ENCODE measurements at regions not wholly inside any gene's neighbourhood (a gene's known extent, or its start where the extent isn't known, plus 50 kb on each side); places are given as distances from the start of the nearest gene placed in this dataset.

GRCh38 chr18:24913507-24914170 lies 438.3 kb downstream of the ZNF521 start:
- no peak overlapping the region for H3K4me2 ChIP-seq (ENCODE audit: insufficient read depth, low read length, poor library complexity, severe bottlenecking)
- no peaks in the 10 kb centered on the region for H3K9me3 ChIP-seq (replicated peaks in 1 of 2; ENCODE audit: control insufficient read depth in 2 of 2, insufficient read depth in 1 of 2, low read depth in 1 of 2, low read length in 2 of 2)
- H3K27ac ChIP-seq (replicated peaks; ENCODE audit: low read length): no peak overlapping the region
- no peaks in the 10 kb centered on the region for H3K36me3 ChIP-seq (replicated peaks in 1 of 2; ENCODE audit: control insufficient read depth in 2 of 2, insufficient read depth in 2 of 2, low read length in 2 of 2)
- H3K9ac ChIP-seq (ENCODE audit: low read depth, low read length, poor library complexity): no peak overlapping the region
- no peaks in the 10 kb centered on the region for H3K79me1 ChIP-seq (ENCODE audit: low read depth, low read length)
- no peak overlapping the region for H3K4ac ChIP-seq (ENCODE audit: low read length)
- WGBS, 2 donors (ENCODE audit: extremely low coverage in 2 of 2, insufficient read length in 2 of 2, insufficient replicate concordance in 1 of 2): no CpG with 5 or more reads among the region's 8 CpGs
- no peak overlapping the region for H4K91ac ChIP-seq (ENCODE audit: low read depth, low read length, poor library complexity)
- H2BK5ac ChIP-seq (ENCODE audit: low read length): no peak overlapping the region
- H3K18ac ChIP-seq (ENCODE audit: low read length): no peak overlapping the region
- no peak overlapping the region for H2AK5ac ChIP-seq (ENCODE audit: low read depth, low read length)
- H3K23ac ChIP-seq (ENCODE audit: low read depth, low read length, poor library complexity): no peak overlapping the region
- no peak overlapping the region for H3K14ac ChIP-seq (ENCODE audit: low read length)
- no peak overlapping the region for H2BK12ac ChIP-seq (ENCODE audit: low read length)
- H2BK15ac ChIP-seq (ENCODE audit: low read length): no peak overlapping the region
- peaks cover 9 to 12% of the 10 kb centered on the region in 2 donors for H3K4me1 ChIP-seq (ENCODE audit: control insufficient read depth in 2 of 2, insufficient read depth in 1 of 2, low read depth in 1 of 2, low read length in 2 of 2)
- no peak for DNase-seq (ENCODE audit: low spot score)
- H4K8ac ChIP-seq (ENCODE audit: low read depth, low read length): no peak overlapping the region
- H2AFZ ChIP-seq (ENCODE audit: low read length): peak overlapping the region; percentile 17
- no peaks in the 10 kb centered on the region for H3K27me3 ChIP-seq (ENCODE audit: control insufficient read depth in 3 of 3, insufficient read depth in 3 of 3, low read depth in 1 of 3, low read length in 3 of 3)
- H2BK120ac ChIP-seq (ENCODE audit: low read depth, low read length): no peak overlapping the region
- no peak overlapping the region for H3K4me3 ChIP-seq (ENCODE audit: low read length in 2 of 2)

GRCh38 chr18:24914171-24914525 lies 437.8 kb downstream of the ZNF521 start:
- H3K4me3 ChIP-seq (ENCODE audit: low read length in 2 of 2): no peak overlapping the region
- H2AK5ac ChIP-seq (ENCODE audit: low read depth, low read length): no peak overlapping the region
- no peaks in the 10 kb centered on the region for H3K79me1 ChIP-seq (ENCODE audit: low read depth, low read length)
- no peak overlapping the region for H3K27ac ChIP-seq (replicated peaks; ENCODE audit: low read length)
- H3K9me3 ChIP-seq (replicated peaks in 1 of 2; ENCODE audit: control insufficient read depth in 2 of 2, insufficient read depth in 1 of 2, low read depth in 1 of 2, low read length in 2 of 2): no peaks in the 10 kb centered on the region
- H3K4ac ChIP-seq (ENCODE audit: low read length): no peak overlapping the region
- H2AFZ ChIP-seq (ENCODE audit: low read length): peak overlapping the region; percentile 17
- H2BK12ac ChIP-seq (ENCODE audit: low read length): no peak overlapping the region
- no peak overlapping the region for H2BK5ac ChIP-seq (ENCODE audit: low read length)
- H3K36me3 ChIP-seq (replicated peaks in 1 of 2; ENCODE audit: control insufficient read depth in 2 of 2, insufficient read depth in 2 of 2, low read length in 2 of 2): no peaks in the 10 kb centered on the region
- WGBS, 2 donors (ENCODE audit: extremely low coverage in 2 of 2, insufficient read length in 2 of 2, insufficient replicate concordance in 1 of 2): no CpG with 5 or more reads among the region's 1 CpG
- H3K4me1 ChIP-seq (ENCODE audit: control insufficient read depth in 2 of 2, insufficient read depth in 1 of 2, low read depth in 1 of 2, low read length in 2 of 2): peaks cover 11 to 17% of the 10 kb centered on the region in 2 donors
- no peak overlapping the region for H3K18ac ChIP-seq (ENCODE audit: low read length)
- no peak for DNase-seq (ENCODE audit: low spot score)
- H2BK120ac ChIP-seq (ENCODE audit: low read depth, low read length): no peak overlapping the region
- H3K27me3 ChIP-seq (ENCODE audit: control insufficient read depth in 3 of 3, insufficient read depth in 3 of 3, low read depth in 1 of 3, low read length in 3 of 3): no peaks in the 10 kb centered on the region
- no peak overlapping the region for H4K91ac ChIP-seq (ENCODE audit: low read depth, low read length, poor library complexity)
- no peak overlapping the region for H3K9ac ChIP-seq (ENCODE audit: low read depth, low read length, poor library complexity)
- no peak overlapping the region for H3K14ac ChIP-seq (ENCODE audit: low read length)
- H2BK15ac ChIP-seq (ENCODE audit: low read length): no peak overlapping the region
- H4K8ac ChIP-seq (ENCODE audit: low read depth, low read length): no peak overlapping the region
- H3K23ac ChIP-seq (ENCODE audit: low read depth, low read length, poor library complexity): no peak overlapping the region
- no peak overlapping the region for H3K4me2 ChIP-seq (ENCODE audit: insufficient read depth, low read length, poor library complexity, severe bottlenecking)

GRCh38 chr18:24914685-24915084 lies 437.3 kb downstream of the ZNF521 start:
- H2AK5ac ChIP-seq (ENCODE audit: low read depth, low read length): no peak overlapping the region
- H4K91ac ChIP-seq (ENCODE audit: low read depth, low read length, poor library complexity): no peak overlapping the region
- no peaks in the 10 kb centered on the region for H3K36me3 ChIP-seq (replicated peaks in 1 of 2; ENCODE audit: control insufficient read depth in 2 of 2, insufficient read depth in 2 of 2, low read length in 2 of 2)
- peak overlapping the region; percentile 22 for H3K18ac ChIP-seq (ENCODE audit: low read length)
- no peak for DNase-seq (ENCODE audit: low spot score)
- H2BK12ac ChIP-seq (ENCODE audit: low read length): peak overlapping the region; percentile 1
- no peak overlapping the region for H2BK5ac ChIP-seq (ENCODE audit: low read length)
- no peak overlapping the region for H2BK15ac ChIP-seq (ENCODE audit: low read length)
- H3K79me1 ChIP-seq (ENCODE audit: low read depth, low read length): no peaks in the 10 kb centered on the region
- peaks cover 16 to 19% of the 10 kb centered on the region in 2 donors for H3K4me1 ChIP-seq (ENCODE audit: control insufficient read depth in 2 of 2, insufficient read depth in 1 of 2, low read depth in 1 of 2, low read length in 2 of 2)
- no peak overlapping the region for H3K4ac ChIP-seq (ENCODE audit: low read length)
- H2AFZ ChIP-seq (ENCODE audit: low read length): no peak overlapping the region
- no peak overlapping the region for H4K8ac ChIP-seq (ENCODE audit: low read depth, low read length)
- no peak overlapping the region for H3K4me3 ChIP-seq (ENCODE audit: low read length in 2 of 2)
- H2BK120ac ChIP-seq (ENCODE audit: low read depth, low read length): no peak overlapping the region
- WGBS, 2 donors (ENCODE audit: extremely low coverage in 2 of 2, insufficient read length in 2 of 2, insufficient replicate concordance in 1 of 2): no CpG with 5 or more reads among the region's 8 CpGs
- H3K27ac ChIP-seq (replicated peaks; ENCODE audit: low read length): no peak overlapping the region
- H3K9ac ChIP-seq (ENCODE audit: low read depth, low read length, poor library complexity): no peak overlapping the region
- H3K4me2 ChIP-seq (ENCODE audit: insufficient read depth, low read length, poor library complexity, severe bottlenecking): no peak overlapping the region
- H3K14ac ChIP-seq (ENCODE audit: low read length): peak overlapping the region; percentile 27
- no peaks in the 10 kb centered on the region for H3K9me3 ChIP-seq (replicated peaks in 1 of 2; ENCODE audit: control insufficient read depth in 2 of 2, insufficient read depth in 1 of 2, low read depth in 1 of 2, low read length in 2 of 2)
- no peaks in the 10 kb centered on the region for H3K27me3 ChIP-seq (ENCODE audit: control insufficient read depth in 3 of 3, insufficient read depth in 3 of 3, low read depth in 1 of 3, low read length in 3 of 3)
- H3K23ac ChIP-seq (ENCODE audit: low read depth, low read length, poor library complexity): no peak overlapping the region

- no peak for DNase-seq (ENCODE audit: low spot score)
- Histone ChIP-seq H2BK12ac (ENCODE audit: low read length) (no peak overlapping the region), H3K4me3 (ENCODE audit: low read length in 2 of 2) (no peak overlapping the region), H3K18ac (ENCODE audit: low read length) (no peak overlapping the region), H2BK15ac (ENCODE audit: low read length) (no peak overlapping the region), H3K4me1 (ENCODE audit: control insufficient read depth in 2 of 2, insufficient read depth in 1 of 2, low read depth in 1 of 2, low read length in 2 of 2) (peaks cover 16 to 19% of the 10 kb centered on the region in 2 donors), H3K23ac (ENCODE audit: low read depth, low read length, poor library complexity) (no peak overlapping the region), H3K79me1 (ENCODE audit: low read depth, low read length) (no peaks in the 10 kb centered on the region), H2BK5ac (ENCODE audit: low read length) (no peak overlapping the region), H4K8ac (ENCODE audit: low read depth, low read length) (no peak overlapping the region), H3K27me3 (ENCODE audit: control insufficient read depth in 3 of 3, insufficient read depth in 3 of 3, low read depth in 1 of 3, low read length in 3 of 3) (no peaks in the 10 kb centered on the region), H3K4me2 (ENCODE audit: insufficient read depth, low read length, poor library complexity, severe bottlenecking) (no peak overlapping the region), H3K27ac (replicated peaks; ENCODE audit: low read length) (no peak overlapping the region), H3K9ac (ENCODE audit: low read depth, low read length, poor library complexity) (no peak overlapping the region), H3K4ac (ENCODE audit: low read length) (no peak overlapping the region), H4K91ac (ENCODE audit: low read depth, low read length, poor library complexity) (no peak overlapping the region), H2AK5ac (ENCODE audit: low read depth, low read length) (no peak overlapping the region), H3K14ac (ENCODE audit: low read length) (no peak overlapping the region), H3K9me3 (replicated peaks in 1 of 2; ENCODE audit: control insufficient read depth in 2 of 2, insufficient read depth in 1 of 2, low read depth in 1 of 2, low read length in 2 of 2) (no peaks in the 10 kb centered on the region), H2AFZ (ENCODE audit: low read length) (no peak overlapping the region), H2BK120ac (ENCODE audit: low read depth, low read length) (no peak overlapping the region), H3K36me3 (replicated peaks in 1 of 2; ENCODE audit: control insufficient read depth in 2 of 2, insufficient read depth in 2 of 2, low read length in 2 of 2) (no peaks in the 10 kb centered on the region)
- no CpG with 5 or more reads among the region's 4 CpGs for WGBS, 2 donors (ENCODE audit: extremely low coverage in 2 of 2, insufficient read length in 2 of 2, insufficient replicate concordance in 1 of 2)
These were observed 436.4 kb downstream of the ZNF521 start for GRCh38 chr18:24915547-24915946.
